ENCODE measurements at regions not wholly inside any gene's neighbourhood (a gene's known extent, or its start where the extent isn't known, plus 50 kb on each side); places are given as distances from the start of the nearest gene placed in this dataset.
"Not testable (repeated sequence)": the region's sequence is repeated elsewhere in the genome, so short reads cannot be mapped to it uniquely, and the experiment has no call there.

- in situ Hi-C loops (cut with MboI; ENCODE audit: low sequenced_read_pairs) = no loop called here
Observed at GRCh38 chr4:101421386-101421785, 74.1 kb upstream of the PPP3CA start.

GRCh38 chr4:101420661-101421060 is 73.3 kb upstream of the PPP3CA start:
- in situ Hi-C loops (cut with MboI; ENCODE audit: low sequenced_read_pairs) = no loop called here

GRCh38 chr4:101419336-101420135 is 72.2 kb upstream of the PPP3CA start:
- in situ Hi-C loops (cut with MboI; ENCODE audit: low sequenced_read_pairs) = no loop called here

- in situ Hi-C loops (cut with MboI; ENCODE audit: low sequenced_read_pairs) = no loop called here
Observed at GRCh38 chr4:101418466-101418865, 71.1 kb upstream of the PPP3CA start.

GRCh38 chr4:101418055-101418454 is 70.7 kb upstream of the PPP3CA start:
- in situ Hi-C loops (cut with MboI; ENCODE audit: low sequenced_read_pairs) = no loop called here

- in situ Hi-C loops (cut with MboI; ENCODE audit: low sequenced_read_pairs) = no loop called here
Observed at GRCh38 chr4:101417046-101417445, 69.7 kb upstream of the PPP3CA start.

GRCh38 chr4:101415962-101416361 is 68.6 kb upstream of the PPP3CA start:
- in situ Hi-C loops (cut with MboI; ENCODE audit: low sequenced_read_pairs) = no loop called here

GRCh38 chr4:101414496-101414895 is 67.2 kb upstream of the PPP3CA start:
- in situ Hi-C loops (cut with MboI; ENCODE audit: low sequenced_read_pairs) = no loop called here

- in situ Hi-C loops (cut with MboI; ENCODE audit: low sequenced_read_pairs) = no loop called here
Observed at GRCh38 chr4:101411926-101412325, 64.6 kb upstream of the PPP3CA start.

GRCh38 chr4:101411281-101411910 is 64.1 kb upstream of the PPP3CA start:
- in situ Hi-C loops (cut with MboI; ENCODE audit: low sequenced_read_pairs) = not testable (repeated sequence)

GRCh38 chr4:101400096-101400495 is 52.8 kb upstream of the PPP3CA start:
- in situ Hi-C loops (cut with MboI; ENCODE audit: low sequenced_read_pairs) = no loop called here

- in situ Hi-C loops (cut with MboI; ENCODE audit: low sequenced_read_pairs) = no loop called here
Observed at GRCh38 chr4:101398807-101399206, 51.5 kb upstream of the PPP3CA start.

Measured in HL-60/S4 treated with retinoic acid at 250 ng/mL for 4 days and 3 days (cell line).